ENCODE measurements at regions not wholly inside any gene's neighbourhood (a gene's known extent, or its start where the extent isn't known, plus 50 kb on each side); places are given as distances from the start of the nearest gene placed in this dataset.

GRCh38 chr6:41442352-41442672 is 103.9 kb upstream of the FOXP4 start:
- TF ChIP-seq POLR2A (IDR thresholded peaks at IDR 0.05) (no peak), EP300 (IDR thresholded peaks at IDR 0.05) (no peak)
- TF ChIP-seq, protein P1, sequence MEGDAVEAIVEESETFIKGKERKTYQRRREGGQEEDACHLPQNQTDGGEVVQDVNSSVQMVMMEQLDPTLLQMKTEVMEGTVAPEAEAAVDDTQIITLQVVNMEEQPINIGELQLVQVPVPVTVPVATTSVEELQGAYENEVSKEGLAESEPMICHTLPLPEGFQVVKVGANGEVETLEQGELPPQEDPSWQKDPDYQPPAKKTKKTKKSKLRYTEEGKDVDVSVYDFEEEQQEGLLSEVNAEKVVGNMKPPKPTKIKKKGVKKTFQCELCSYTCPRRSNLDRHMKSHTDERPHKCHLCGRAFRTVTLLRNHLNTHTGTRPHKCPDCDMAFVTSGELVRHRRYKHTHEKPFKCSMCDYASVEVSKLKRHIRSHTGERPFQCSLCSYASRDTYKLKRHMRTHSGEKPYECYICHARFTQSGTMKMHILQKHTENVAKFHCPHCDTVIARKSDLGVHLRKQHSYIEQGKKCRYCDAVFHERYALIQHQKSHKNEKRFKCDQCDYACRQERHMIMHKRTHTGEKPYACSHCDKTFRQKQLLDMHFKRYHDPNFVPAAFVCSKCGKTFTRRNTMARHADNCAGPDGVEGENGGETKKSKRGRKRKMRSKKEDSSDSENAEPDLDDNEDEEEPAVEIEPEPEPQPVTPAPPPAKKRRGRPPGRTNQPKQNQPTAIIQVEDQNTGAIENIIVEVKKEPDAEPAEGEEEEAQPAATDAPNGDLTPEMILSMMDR (IDR thresholded peaks at IDR 0.05), result no peak

Measured in gastroesophageal sphincter (tissue), 3 donors.